Karpas-422 (cell line): ENCODE measurements at regions not wholly inside any gene's neighbourhood (a gene's known extent, or its start where the extent isn't known, plus 50 kb on each side); places are given as distances from the start of the nearest gene placed in this dataset. TPM values are rescaled to one million over a fixed set of nuclear protein-coding genes. Genes with fewer than 3 reads are reported as not detected.

Experiments used
- DNase-seq: peaks from one replicate; pipeline ENCODE4 v3.0.0-alpha.2; 2015
- H2AFZ ChIP-seq: fragments of 200-600 bp; sonication (generic); 2 replicates; pipeline ENCODE4 v1.6.1; 2014; ENCODE audit warnings: antibody characterized with exemption, low read length, mixed read lengths
- H3K27ac ChIP-seq: fragments of 200-600 bp; sonication (generic); 2 replicates; pipeline ENCODE4 v1.5.1; 2014; ENCODE audit warnings: mild to moderate bottlenecking, low read length, moderate library complexity
- H3K27me3 ChIP-seq: fragments of 200-600 bp; sonication (generic); 2 replicates; pipeline ENCODE4 v1.6.1; 2014; ENCODE audit warnings: low read length, mixed read lengths
- H3K36me3 ChIP-seq: fragments of 200-600 bp; sonication (generic); 2 replicates; pipeline ENCODE4 v1.6.1; 2014; ENCODE audit warnings: low read length, mixed read lengths; ENCODE audit not compliant: insufficient read depth
- H3K4me1 ChIP-seq: fragments of 200-600 bp; sonication (generic); 2 replicates; pipeline ENCODE4 v1.6.1; 2014; ENCODE audit warnings: mild to moderate bottlenecking, low read length, mixed read lengths
- H3K4me2 ChIP-seq: fragments of 200-600 bp; sonication (generic); 2 replicates; pipeline ENCODE4 v1.6.1; 2014; ENCODE audit warnings: low read length, low read depth, mild to moderate bottlenecking; ENCODE audit not compliant: poor library complexity, severe bottlenecking
- H3K4me3 ChIP-seq: fragments of 200-600 bp; sonication (generic); 2 replicates; pipeline ENCODE4 v1.5.1; 2014; ENCODE audit warnings: mild to moderate bottlenecking, antibody characterized with exemption, low read length, mixed read lengths
- H3K79me2 ChIP-seq: fragments of 200-600 bp; sonication (generic); 2 replicates; pipeline ENCODE4 v1.6.1; 2014; ENCODE audit warnings: mild to moderate bottlenecking, low read length, mixed read lengths
- H3K9ac ChIP-seq: fragments of 200-600 bp; sonication (generic); 2 replicates; pipeline ENCODE4 v1.6.0; 2014; ENCODE audit warnings: low read length
- H3K9me2 ChIP-seq: fragments of 200-600 bp; sonication (generic), shearing (Covaris generic); replicated peaks from 2 replicates; pipeline ENCODE4 v1.6.0; 2014; ENCODE audit warnings: mild to moderate bottlenecking, low read length, moderate library complexity; ENCODE audit not compliant: insufficient read depth
- H3K9me3 ChIP-seq: fragments of 300-700, 200-600 bp; sonication (generic); 2 replicates; pipeline ENCODE4 v1.6.1; 2014; ENCODE audit warnings: low read length, mixed read lengths
- H4K20me1 ChIP-seq: fragments of 200-600 bp; sonication (generic); 2 replicates; pipeline ENCODE4 v1.6.1; 2014; ENCODE audit warnings: mild to moderate bottlenecking, antibody characterized with exemption, low read length, low read depth; ENCODE audit not compliant: insufficient read depth
- small RNA-seq: library from RNA; depleted of rRNA; stranded (forward); fragments of <200 nt; gene quantifications from one replicate; pipeline ENCODE3, GENCODE V24; 2014

- no peaks in the 10 kb centered on the region for H3K79me2 ChIP-seq
- peaks cover 42% of the 10 kb centered on the region for H3K4me1 ChIP-seq
- DNase-seq = no peak
- H3K4me2 ChIP-seq = no peak overlapping the region
- H4K20me1 ChIP-seq = no peaks in the 10 kb centered on the region
- peak overlapping the region; percentile 20; the same call in 1 of the 2 replicates for H2AFZ ChIP-seq
- no peak overlapping the region for H3K4me3 ChIP-seq
- no peaks in the 10 kb centered on the region for H3K27me3 ChIP-seq
- H3K9me2 ChIP-seq = no peaks in the 10 kb centered on the region
- no peaks in the 10 kb centered on the region for H3K9me3 ChIP-seq
- no peaks in the 10 kb centered on the region for H3K36me3 ChIP-seq
- H3K27ac ChIP-seq = no peak overlapping the region
- no peak overlapping the region for H3K9ac ChIP-seq
Measured at GRCh38 chr20:23138226-23138625, 52.1 kb upstream of the CD93 start.

- H3K27ac ChIP-seq = no peak overlapping the region
- no peaks in the 10 kb centered on the region for H3K9me2 ChIP-seq
- DNase-seq = no peak
- H3K9ac ChIP-seq = no peak overlapping the region
- H3K36me3 ChIP-seq = no peaks in the 10 kb centered on the region
- no peaks in the 10 kb centered on the region for H3K9me3 ChIP-seq
- no peaks in the 10 kb centered on the region for H3K79me2 ChIP-seq
- H3K4me1 ChIP-seq = peaks cover 31% of the 10 kb centered on the region
- no peaks in the 10 kb centered on the region for H3K27me3 ChIP-seq
- H4K20me1 ChIP-seq = no peaks in the 10 kb centered on the region
- no peak overlapping the region for H2AFZ ChIP-seq
- no peak overlapping the region for H3K4me2 ChIP-seq
- H3K4me3 ChIP-seq = no peak overlapping the region
Measured at GRCh38 chr20:23136893-23137745, 51.0 kb upstream of the CD93 start.

- Histone ChIP-seq H3K36me3 (no peaks in the 10 kb centered on the region), H3K4me3 (no peak overlapping the region), H3K27me3 (no peaks in the 10 kb centered on the region), H3K27ac (no peak overlapping the region), H3K9me2 (no peaks in the 10 kb centered on the region), H3K9me3 (no peaks in the 10 kb centered on the region), H3K4me2 (no peak overlapping the region), H3K4me1 (peaks cover 19% of the 10 kb centered on the region), H3K9ac (no peak overlapping the region), H3K79me2 (no peaks in the 10 kb centered on the region), H2AFZ (no peak overlapping the region), H4K20me1 (no peaks in the 10 kb centered on the region)
- DNase-seq = no peak
Measured at GRCh38 chr20:23135449-23136420, 49.6 kb upstream of the CD93 start.

Small RNA genes lying in the stretch of these regions (small RNA-seq; reads per million reads assigned to genes)
- gene RNA5SP478 = not detected
